ENCODE measurements at regions not wholly inside any gene's neighbourhood (a gene's known extent, or its start where the extent isn't known, plus 50 kb on each side); places are given as distances from the start of the nearest gene placed in this dataset.
A peak's percentile ranks its signal among the peaks of the same experiment; 100 is the strongest.
"Not testable (repeated sequence)": the region's sequence is repeated elsewhere in the genome, so short reads cannot be mapped to it uniquely, and the experiment has no call there.

GRCh38 chr12:34097213-34097612 is 74.9 kb downstream of the ALG10 start:
- no peak for DNase-seq

GRCh38 chr12:34105392-34105933 is 83.2 kb downstream of the ALG10 start:
- DNase-seq, result no peak

DNA sequence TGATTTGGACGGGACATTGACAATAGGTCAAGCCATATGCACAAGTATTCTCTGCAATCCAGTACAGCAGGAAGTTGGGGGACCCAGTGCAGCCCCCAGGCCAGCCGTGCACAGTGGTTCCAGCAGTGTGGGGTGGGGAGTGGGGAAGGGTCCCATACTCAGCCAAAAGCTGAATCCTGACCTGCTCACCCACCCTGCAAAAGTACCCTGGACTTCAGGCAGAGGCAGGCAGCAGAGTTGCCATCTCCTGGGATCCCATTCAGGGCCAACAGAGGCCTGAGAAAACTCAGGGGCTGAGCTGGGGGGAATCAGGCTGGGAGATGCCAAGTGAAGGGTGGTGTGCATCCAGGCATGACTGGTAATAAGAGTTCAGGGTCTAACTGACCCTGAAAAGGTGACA is 83.9 kb downstream of the ALG10 start:
- no peak for DNase-seq

DNA sequence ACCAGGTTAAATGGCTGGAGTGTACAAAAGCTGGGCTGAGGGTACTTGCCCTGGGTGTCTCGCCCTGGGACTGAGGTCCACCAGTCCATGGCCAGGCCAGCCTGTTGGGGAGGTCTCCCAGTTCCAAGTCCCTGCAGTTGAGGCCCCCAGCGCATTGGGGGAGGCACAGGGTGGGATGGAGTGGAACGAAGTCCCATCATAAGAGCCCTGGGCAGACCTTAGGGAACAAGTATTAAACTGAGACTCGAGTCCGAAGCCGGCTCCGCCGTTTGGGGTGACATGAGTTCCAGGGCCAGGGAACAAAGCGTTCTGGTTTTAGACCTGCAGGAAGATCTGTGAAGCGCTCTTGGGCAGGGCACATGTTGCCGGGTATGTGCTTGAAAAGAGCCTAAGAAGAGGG is 84.7 kb downstream of the ALG10 start:
- no peak for DNase-seq

- DNase-seq, result no peak
These were observed 85.6 kb downstream of the ALG10 start for GRCh38 chr12:34107781-34108404.

- DNase-seq, result no peak
These were observed 86.1 kb downstream of the ALG10 start for GRCh38 chr12:34108405-34108803.

DNA sequence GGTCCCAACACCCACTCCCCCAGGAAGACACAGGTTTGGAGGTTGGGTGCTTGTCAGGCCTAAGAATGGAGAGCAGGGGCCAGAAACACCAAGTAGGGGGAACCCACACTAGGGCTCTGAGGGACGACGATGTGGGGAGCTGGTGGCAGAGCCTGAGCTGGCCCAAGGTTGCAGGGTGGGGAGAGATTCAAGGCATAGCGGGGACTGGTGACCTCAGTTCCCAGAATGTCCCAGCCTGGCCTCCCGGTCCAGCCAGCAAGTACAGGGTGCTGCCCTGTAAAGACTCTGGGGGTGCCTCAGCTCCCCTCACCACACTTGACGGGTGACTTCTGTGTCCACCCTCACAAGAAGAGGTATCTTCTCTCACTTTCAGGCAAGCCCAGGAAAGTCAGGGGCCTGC is 86.7 kb downstream of the ALG10 start:
- DNase-seq, result no peak

DNA sequence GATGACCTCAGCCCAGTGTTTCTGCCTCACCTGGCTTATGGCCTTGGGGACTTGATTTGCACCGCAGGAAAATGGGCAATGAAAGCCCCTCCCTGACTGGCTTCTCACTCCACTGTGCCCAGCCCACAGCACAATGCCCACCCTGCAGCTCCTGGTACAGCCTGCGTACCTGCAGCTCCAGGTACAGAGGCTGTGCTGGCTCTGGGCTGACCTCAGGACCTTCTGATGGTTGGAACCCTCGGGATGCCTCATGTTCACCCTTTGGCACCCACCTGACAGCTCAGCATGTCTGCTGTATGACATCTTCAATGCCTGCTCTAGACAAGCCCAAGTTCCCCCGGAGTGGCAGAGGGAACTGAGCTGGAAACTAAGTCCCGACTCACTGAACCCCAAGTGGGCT is 87.1 kb downstream of the ALG10 start:
- no peak for DNase-seq

DNA sequence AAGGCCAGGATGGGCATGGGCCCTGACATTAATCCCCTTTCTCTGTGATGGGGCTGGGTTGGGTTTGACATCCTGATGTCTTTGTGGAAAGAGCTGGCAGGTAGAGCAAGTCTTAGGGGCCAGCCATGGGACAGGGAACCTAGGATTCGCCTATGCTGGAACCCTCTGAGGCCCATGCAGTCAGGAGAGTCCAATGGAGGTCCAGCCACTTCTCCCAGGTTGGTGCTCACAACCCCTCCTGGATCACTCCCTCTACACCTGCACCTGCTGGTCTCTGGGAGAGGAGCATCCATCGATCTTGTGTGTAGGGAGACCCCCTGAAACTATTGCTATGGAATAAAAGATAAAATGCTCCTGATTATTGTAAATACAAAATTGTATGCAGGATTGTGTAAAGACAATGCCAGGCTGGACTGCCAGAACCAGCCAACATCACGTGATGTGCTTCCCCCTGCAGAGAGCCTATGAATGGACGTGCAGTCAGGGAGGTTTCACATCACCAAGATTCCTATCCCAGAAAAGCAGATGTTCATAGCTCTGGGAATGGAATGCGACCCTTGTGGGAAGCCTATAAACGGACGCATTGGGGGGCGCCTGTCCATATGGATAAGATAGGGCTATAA is 87.7 kb downstream of the ALG10 start:
- not testable (repeated sequence) for DNase-seq

DNA sequence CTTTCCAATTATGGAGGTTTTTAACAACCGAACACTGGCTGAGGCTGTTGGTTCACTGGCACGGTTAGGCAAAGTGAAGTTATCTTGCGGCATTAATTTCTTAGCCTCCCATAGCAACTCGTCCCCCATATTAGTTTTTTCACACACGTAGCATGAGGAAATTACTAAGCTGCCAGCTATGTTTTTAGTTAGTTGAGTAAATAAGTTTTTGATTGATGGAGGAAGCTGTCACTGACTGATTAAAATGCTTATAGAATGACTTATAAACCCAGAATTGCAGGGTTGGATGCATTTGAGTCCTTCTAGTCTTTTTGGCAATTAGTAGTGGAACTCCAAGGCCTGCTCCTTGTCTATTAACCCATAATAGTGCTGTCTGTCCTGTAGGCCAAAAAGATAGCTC is 97.1 kb downstream of the ALG10 start:
- no peak for DNase-seq

- no peak for DNase-seq
These were observed 99.1 kb downstream of the ALG10 start for GRCh38 chr12:34121360-34121759.

DNA sequence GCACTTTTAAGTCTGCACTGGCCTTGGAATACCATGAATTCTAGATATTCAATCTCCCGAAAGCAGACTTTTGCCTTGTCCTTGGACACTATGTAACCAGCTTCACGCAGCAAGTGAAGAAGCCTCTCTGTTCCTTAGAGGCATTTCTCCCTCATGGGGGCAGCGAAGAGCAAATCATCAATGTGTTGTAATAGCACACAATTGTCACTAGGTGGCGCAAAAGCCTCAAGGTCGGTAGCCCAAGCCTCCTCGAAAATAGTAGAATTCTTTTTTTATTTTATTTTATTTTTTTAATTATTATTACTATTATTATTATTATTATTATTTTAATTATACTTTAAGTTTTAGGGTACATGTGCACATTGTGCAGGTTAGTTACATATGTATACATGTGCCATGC is 100.8 kb downstream of the ALG10 start:
- DNase-seq, result peak; percentile 40 to 67

DNA sequence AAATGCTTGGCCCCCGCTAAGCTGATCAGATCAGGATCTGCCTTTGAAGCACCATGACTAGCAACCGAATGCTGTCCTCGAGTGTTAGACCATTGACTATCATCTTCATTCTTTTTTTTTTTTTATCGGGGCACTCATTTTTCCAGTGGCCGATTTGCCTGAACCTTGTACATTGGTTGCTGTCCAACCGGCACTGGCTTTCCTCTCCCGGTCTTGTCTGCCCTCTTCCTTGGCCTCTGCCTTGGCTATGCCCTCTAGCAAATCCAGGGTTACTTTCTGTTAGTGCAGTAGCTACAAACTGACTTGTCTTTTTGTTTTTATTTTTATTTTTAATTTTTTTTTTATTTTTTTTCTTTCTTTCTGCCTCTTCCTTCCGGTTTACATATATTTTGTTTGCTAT is 102.3 kb downstream of the ALG10 start:
- DNase-seq, result no peak

DNA sequence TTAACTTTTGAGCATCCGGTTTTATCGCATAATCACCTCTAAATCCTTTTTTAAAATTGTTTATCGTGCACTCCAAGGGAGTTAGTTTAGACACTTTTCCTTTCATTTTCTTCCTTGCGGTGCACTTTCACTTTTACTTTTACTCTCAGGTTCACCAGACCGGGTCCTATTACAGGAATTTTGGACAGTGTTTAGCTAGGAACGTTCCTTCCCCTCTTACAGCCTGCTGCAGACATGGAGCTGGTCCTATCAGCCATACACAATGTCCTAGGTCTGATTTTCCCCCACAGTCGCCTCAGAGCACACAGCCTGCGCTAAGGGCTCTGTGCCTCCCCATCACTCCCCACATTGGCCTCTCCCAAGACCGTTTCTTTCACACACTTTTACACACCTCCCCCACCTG is 103.9 kb downstream of the ALG10 start:
- DNase-seq, result peak in 1 of 2 donors; percentile 20

GRCh38 chr12:34126805-34127204 is 104.5 kb downstream of the ALG10 start:
- DNase-seq, result no peak

DNA sequence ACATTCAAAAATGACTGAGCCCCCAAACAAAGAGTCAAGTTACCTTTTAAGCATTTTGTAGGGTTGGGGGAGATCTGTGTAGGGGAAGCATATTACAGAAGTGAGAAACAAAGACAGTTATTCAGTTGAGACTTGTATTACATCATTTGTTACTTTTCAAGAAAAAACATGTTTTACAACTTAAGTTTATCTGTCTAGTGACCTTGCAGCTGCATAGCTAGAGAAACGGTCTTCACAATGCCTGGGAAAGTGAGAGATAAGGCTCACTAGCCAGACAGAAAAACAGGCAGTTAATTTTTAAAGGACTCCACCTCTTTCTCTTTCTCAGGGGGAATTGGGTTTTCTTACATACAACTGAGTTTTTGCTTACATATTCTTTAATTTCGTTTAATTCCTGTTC is 105.1 kb downstream of the ALG10 start:
- not testable (repeated sequence) for DNase-seq

DNA sequence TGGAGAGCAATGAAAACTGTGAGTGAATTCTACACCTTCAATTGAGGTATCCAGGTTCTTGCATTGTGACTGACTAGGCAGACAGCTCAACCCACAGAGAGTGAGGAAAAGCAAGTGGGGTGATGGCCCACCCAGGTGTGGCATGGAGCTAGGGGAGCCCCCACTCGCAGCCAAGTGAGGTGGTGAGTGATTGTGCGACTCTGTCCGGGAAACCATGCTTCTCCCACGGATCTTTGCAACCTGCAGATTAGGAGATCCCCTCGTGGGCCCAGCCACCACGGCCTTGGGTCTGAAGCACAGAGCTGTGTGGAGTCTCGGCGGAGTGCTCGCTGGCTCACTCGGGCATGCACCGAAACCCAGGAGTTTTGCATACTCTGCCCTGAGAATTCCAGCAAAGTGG is 120.1 kb downstream of the ALG10 start:
- no peak for DNase-seq

DNA sequence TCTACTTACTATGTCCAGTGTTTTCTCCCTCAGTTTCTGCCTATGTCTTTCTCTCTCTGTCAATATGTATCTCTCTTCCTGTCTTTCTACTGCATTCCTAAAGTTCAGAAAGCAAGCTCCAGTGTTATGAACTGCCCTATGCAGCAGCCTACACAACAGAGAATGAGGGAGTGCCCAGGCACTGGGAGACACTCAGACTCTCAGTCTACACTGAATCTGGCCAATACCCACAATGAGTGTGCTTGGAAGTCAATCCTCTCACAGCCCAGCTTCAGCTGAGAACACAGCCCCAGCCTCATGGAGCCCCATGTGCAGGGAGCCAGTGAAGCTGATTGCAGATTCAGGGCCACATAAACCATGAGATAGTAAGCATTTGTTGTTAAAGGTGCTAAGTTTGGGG is 128.7 kb downstream of the ALG10 start:
- no peak for DNase-seq

GRCh38 chr12:34163443-34163842 is 141.1 kb downstream of the ALG10 start:
- no peak for DNase-seq

GRCh38 chr12:34166427-34167060 is 144.2 kb downstream of the ALG10 start:
- DNase-seq, result no peak

DNA sequence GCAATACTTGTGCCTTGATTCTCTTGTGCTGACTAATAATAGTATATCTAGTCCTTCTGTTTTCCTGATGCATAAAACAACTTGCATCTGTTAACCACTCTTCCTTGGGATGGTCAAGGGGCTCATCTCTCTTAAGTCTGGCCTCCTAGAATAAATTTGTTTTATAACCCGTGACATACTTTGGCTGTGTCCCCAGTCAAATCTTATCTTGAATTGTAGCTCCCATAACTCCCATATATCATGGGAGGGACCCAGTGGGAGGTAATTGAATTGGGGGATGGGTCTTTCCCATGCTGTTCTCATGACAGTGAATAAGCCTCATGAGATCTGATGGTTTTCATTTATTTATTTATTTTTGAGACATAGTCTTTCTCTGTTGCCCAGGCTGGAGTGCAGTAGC is 146.2 kb downstream of the ALG10 start:
- DNase-seq, result not testable (repeated sequence)

- no peak for DNase-seq
These were observed 164.2 kb downstream of the ALG10 start for GRCh38 chr12:34186492-34186891.

- DNase-seq, result no peak
These were observed 166.7 kb downstream of the ALG10 start for GRCh38 chr12:34188974-34189373.

GRCh38 chr12:34190054-34190453 is 167.8 kb downstream of the ALG10 start:
- no peak for DNase-seq
